K562 (cell line): ENCODE measurements at regions not wholly inside any gene's neighbourhood (a gene's known extent, or its start where the extent isn't known, plus 50 kb on each side); places are given as distances from the start of the nearest gene placed in this dataset.

Experiments used
- CHD4 ChIP-seq: fragments of 200-600 bp; sonication (generic); IDR thresholded peaks from 3 replicates; pipeline ENCODE4 v1.6.1; 2012; ENCODE audit warnings: low read depth, mild to moderate bottlenecking, mixed read lengths, low read length, inconsistent platforms; ENCODE audit not compliant: insufficient read depth, insufficient replicate concordance, poor library complexity, severe bottlenecking
- HMG20A ChIP-seq: fragments of 450-650 bp; formaldehyde crosslinking; conservative IDR thresholded peaks from 2 replicates; pipeline ENCODE4 v1.4.0; 2020; ENCODE audit warnings: mild to moderate bottlenecking, mixed read lengths
- NBN ChIP-seq: fragments of 450-650 bp; IDR thresholded peaks from 2 replicates; pipeline ENCODE4 v1.6.1; 2016; ENCODE audit warnings: low read depth, mild to moderate bottlenecking
- NR3C1 ChIP-seq: sonication (generic); formaldehyde crosslinking; IDR thresholded peaks from 2 replicates; pipeline ENCODE4 v1.8.1; 2022; ENCODE audit warnings: missing genetic modification reagents
- POLR2A ChIP-seq: fragments of 450-650 bp; conservative IDR thresholded peaks from 2 replicates; pipeline ENCODE4 v1.6.1; 2016
- POLR2AphosphoS5 ChIP-seq: IDR thresholded peaks from 2 replicates; pipeline ENCODE4 v1.6.1; 2011; ENCODE audit warnings: mild to moderate bottlenecking, low read depth, low read length, moderate library complexity; ENCODE audit not compliant: control insufficient read depth, insufficient read depth
- TF ChIP-seq, protein P1 (sequence below), 3 experiments: IDR thresholded peaks in 2 of 3; conservative IDR thresholded peaks in 1 of 3; 2 replicates each; pipeline ENCODE4 v1.5.1; 2011 to 2012; ENCODE audit warnings: low read length in 3 of 3, mild to moderate bottlenecking in 3 of 3, control low read depth in 2 of 3, improper control_type of control experiment in 1 of 3, inconsistent platforms in 1 of 3, low read depth in 1 of 3, mixed read lengths in 1 of 3, moderate library complexity in 1 of 3; ENCODE audit not compliant: insufficient read depth in 2 of 3

DNA sequence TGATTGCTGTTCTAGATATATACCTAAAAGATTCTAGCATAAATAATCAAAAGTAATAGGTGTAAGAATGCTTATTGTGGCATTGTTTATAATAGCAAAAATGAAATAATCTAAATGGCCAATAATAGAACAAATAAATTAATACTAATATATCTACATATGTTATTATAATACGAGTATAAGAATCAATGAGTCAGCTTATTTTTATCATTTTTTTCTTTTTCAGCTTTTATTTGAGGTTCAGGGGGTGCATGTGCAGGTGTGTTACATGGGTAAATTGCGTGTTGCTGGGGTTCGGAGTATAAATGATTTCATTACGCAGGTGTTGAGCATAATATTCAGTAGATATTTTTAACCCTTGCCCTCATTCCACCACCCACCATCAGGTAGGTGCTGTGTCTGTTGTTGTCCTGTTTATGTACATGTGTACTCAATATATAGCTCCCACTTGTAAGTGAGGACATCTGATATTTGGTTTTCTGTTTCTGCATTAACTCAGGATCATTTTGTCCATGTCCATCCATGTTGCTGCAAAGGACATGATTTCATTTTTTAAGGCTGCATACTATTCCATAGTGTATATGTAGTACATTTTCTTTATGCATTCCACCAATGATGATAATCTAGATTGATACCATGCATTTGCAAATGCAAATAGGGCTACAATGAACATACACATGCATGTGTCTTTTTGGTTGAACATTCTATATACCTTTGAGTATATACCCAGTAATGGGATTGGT is 122.2 kb upstream of the GMNC start:
- TF ChIP-seq CHD4: no peak
- no peak for TF ChIP-seq POLR2AphosphoS5
- no peak for TF ChIP-seq NBN
- TF ChIP-seq, protein P1, sequence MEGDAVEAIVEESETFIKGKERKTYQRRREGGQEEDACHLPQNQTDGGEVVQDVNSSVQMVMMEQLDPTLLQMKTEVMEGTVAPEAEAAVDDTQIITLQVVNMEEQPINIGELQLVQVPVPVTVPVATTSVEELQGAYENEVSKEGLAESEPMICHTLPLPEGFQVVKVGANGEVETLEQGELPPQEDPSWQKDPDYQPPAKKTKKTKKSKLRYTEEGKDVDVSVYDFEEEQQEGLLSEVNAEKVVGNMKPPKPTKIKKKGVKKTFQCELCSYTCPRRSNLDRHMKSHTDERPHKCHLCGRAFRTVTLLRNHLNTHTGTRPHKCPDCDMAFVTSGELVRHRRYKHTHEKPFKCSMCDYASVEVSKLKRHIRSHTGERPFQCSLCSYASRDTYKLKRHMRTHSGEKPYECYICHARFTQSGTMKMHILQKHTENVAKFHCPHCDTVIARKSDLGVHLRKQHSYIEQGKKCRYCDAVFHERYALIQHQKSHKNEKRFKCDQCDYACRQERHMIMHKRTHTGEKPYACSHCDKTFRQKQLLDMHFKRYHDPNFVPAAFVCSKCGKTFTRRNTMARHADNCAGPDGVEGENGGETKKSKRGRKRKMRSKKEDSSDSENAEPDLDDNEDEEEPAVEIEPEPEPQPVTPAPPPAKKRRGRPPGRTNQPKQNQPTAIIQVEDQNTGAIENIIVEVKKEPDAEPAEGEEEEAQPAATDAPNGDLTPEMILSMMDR (IDR thresholded peaks at IDR 0.05 in 2 of 3, conservative IDR thresholded peaks at IDR 0.05 in 1 of 3; ENCODE audit: insufficient read depth in 2 of 3, low read depth in 1 of 3, low read length in 3 of 3): no peak
- no peak for TF ChIP-seq NR3C1 (CRISPR knock-in tag)
- no peak for TF ChIP-seq HMG20A
- TF ChIP-seq POLR2A: no peak
